ENCODE measurements at regions not wholly inside any gene's neighbourhood (a gene's known extent, or its start where the extent isn't known, plus 50 kb on each side); places are given as distances from the start of the nearest gene placed in this dataset.

- FAIRE-seq = no peak
- CTCF ChIA-PET = no interaction called here
- intact Hi-C loops (cut with micrococcal nuclease) = no loop called here
Observed at GRCh38 chr21:25127811-25128210, 479.5 kb downstream of the MRPL39 start.

GRCh38 chr21:25127007-25127406, 480.3 kb downstream of the MRPL39 start:
- CTCF ChIA-PET = no interaction called here
- FAIRE-seq (no peak), DNase-seq (ENCODE audit: low read depth, low spot score) (no peak)
- H3K9me3 ChIP-seq (replicated peaks; ENCODE audit: control insufficient read depth, insufficient read depth, low read length) = peaks cover 3% of the 10 kb centered on the region
- intact Hi-C loops (cut with micrococcal nuclease) (no loop called here), dilution Hi-C loops (cut with MboI; ENCODE audit: extremely low pct_ligation_motif_present, low sequenced_read_pairs) (no loop called here)
- H3K36me3 ChIP-seq (ENCODE audit: control insufficient read depth in 2 of 2, extremely low read depth in 1 of 2, insufficient read depth in 2 of 2, low read length in 2 of 2) = no peaks in the 10 kb centered on the region
- H3K79me2 ChIP-seq (ENCODE audit: control insufficient read depth, insufficient read depth, low read length) = no peaks in the 10 kb centered on the region
- POLR2A ChIA-PET = no interaction called here
- H3K9me1 ChIP-seq (replicated peaks; ENCODE audit: control insufficient read depth, extremely low read depth, insufficient read depth, low read length) = no peaks in the 10 kb centered on the region
- TF ChIP-seq CTCF (IDR thresholded peaks at IDR 0.05; ENCODE audit: extremely low read depth in 1 of 2, insufficient read depth in 1 of 2, low read depth in 1 of 2, low read length in 2 of 2) (no peak), GATA2 (IDR thresholded peaks at IDR 0.05; ENCODE audit: insufficient read depth, insufficient read length, low read depth, low read length) (no peak), JUN (IDR thresholded peaks at IDR 0.05; ENCODE audit: borderline replicate concordance, insufficient read depth, insufficient read length, low read depth) (no peak), MAX (IDR thresholded peaks at IDR 0.05; ENCODE audit: insufficient read depth, insufficient read length) (no peak), POLR2A (IDR thresholded peaks at IDR 0.05; ENCODE audit: low read depth, low read length) (no peak), FOS (IDR thresholded peaks at IDR 0.05; ENCODE audit: borderline replicate concordance, insufficient read depth, low read length) (no peak), EZH2 (IDR thresholded peaks at IDR 0.05; ENCODE audit: borderline replicate concordance, low read depth, low read length, severe bottlenecking) (no peak), MYC (IDR thresholded peaks at IDR 0.05; ENCODE audit: low read depth, low read length) (no peak), POLR2AphosphoS5 (IDR thresholded peaks at IDR 0.05; ENCODE audit: insufficient read depth, low read depth, low read length) (no peak)
- no peak overlapping the region for H3K4me2 ChIP-seq (ENCODE audit: insufficient read depth, low read length)
- H3K4me1 ChIP-seq (ENCODE audit: control insufficient read depth, extremely low read depth, insufficient read depth, low read length) = no peaks in the 10 kb centered on the region
- no peaks in the 10 kb centered on the region for H3K27me3 ChIP-seq (ENCODE audit: control insufficient read depth in 2 of 2, insufficient read depth in 2 of 2, low read length in 2 of 2)
- no peaks in the 10 kb centered on the region for H4K20me1 ChIP-seq (replicated peaks; ENCODE audit: control insufficient read depth, extremely low read depth, insufficient read depth, low read length)
- H3K9ac ChIP-seq (replicated peaks; ENCODE audit: extremely low read depth, insufficient read depth, low read length) = no peak overlapping the region
- no peak overlapping the region for H3K27ac ChIP-seq (ENCODE audit: insufficient read depth, low read depth, low read length)
- H3K4me3 ChIP-seq (replicated peaks in 1 of 3; ENCODE audit: insufficient read depth in 1 of 3, low read depth in 1 of 3, low read length in 3 of 3) = no peak overlapping the region
- no peak overlapping the region for H2AFZ ChIP-seq (ENCODE audit: low read depth, low read length)
- no TSS peak for BruUV-seq (replicated peaks)

More at GRCh38 chr21:25127811-25128210, 479.5 kb downstream of the MRPL39 start:
- Histone ChIP-seq H3K27ac (ENCODE audit: insufficient read depth, low read depth, low read length) (no peak overlapping the region), H3K4me1 (ENCODE audit: control insufficient read depth, extremely low read depth, insufficient read depth, low read length) (no peaks in the 10 kb centered on the region), H3K79me2 (ENCODE audit: control insufficient read depth, insufficient read depth, low read length) (no peaks in the 10 kb centered on the region), H3K36me3 (ENCODE audit: control insufficient read depth in 2 of 2, extremely low read depth in 1 of 2, insufficient read depth in 2 of 2, low read length in 2 of 2) (no peaks in the 10 kb centered on the region), H3K4me2 (ENCODE audit: insufficient read depth, low read length) (no peak overlapping the region), H2AFZ (ENCODE audit: low read depth, low read length) (no peak overlapping the region), H3K9me1 (replicated peaks; ENCODE audit: control insufficient read depth, extremely low read depth, insufficient read depth, low read length) (no peaks in the 10 kb centered on the region), H3K4me3 (replicated peaks in 1 of 3; ENCODE audit: insufficient read depth in 1 of 3, low read depth in 1 of 3, low read length in 3 of 3) (no peak overlapping the region), H3K9me3 (replicated peaks; ENCODE audit: control insufficient read depth, insufficient read depth, low read length) (peaks cover 3% of the 10 kb centered on the region), H3K27me3 (ENCODE audit: control insufficient read depth in 2 of 2, insufficient read depth in 2 of 2, low read length in 2 of 2) (no peaks in the 10 kb centered on the region), H4K20me1 (replicated peaks; ENCODE audit: control insufficient read depth, extremely low read depth, insufficient read depth, low read length) (no peaks in the 10 kb centered on the region), H3K9ac (replicated peaks; ENCODE audit: extremely low read depth, insufficient read depth, low read length) (no peak overlapping the region)
- TF ChIP-seq POLR2A (IDR thresholded peaks at IDR 0.05; ENCODE audit: low read depth, low read length) (no peak), EZH2 (IDR thresholded peaks at IDR 0.05; ENCODE audit: borderline replicate concordance, low read depth, low read length, severe bottlenecking) (no peak), MYC (IDR thresholded peaks at IDR 0.05; ENCODE audit: low read depth, low read length) (no peak), MAX (IDR thresholded peaks at IDR 0.05; ENCODE audit: insufficient read depth, insufficient read length) (no peak)
- no peak for DNase-seq (ENCODE audit: low read depth, low spot score)
- dilution Hi-C loops (cut with MboI; ENCODE audit: extremely low pct_ligation_motif_present, low sequenced_read_pairs) = no loop called here
- POLR2A ChIA-PET = no interaction called here
- no TSS peak for BruUV-seq (replicated peaks)

Measured in endothelial cell of umbilical vein (primary cell).